Naive B cell (primary cell): ENCODE measurements at regions not wholly inside any gene's neighbourhood (a gene's known extent, or its start where the extent isn't known, plus 50 kb on each side); places are given as distances from the start of the nearest gene placed in this dataset.
"Not testable (repeated sequence)": the region's sequence is repeated elsewhere in the genome, so short reads cannot be mapped to it uniquely, and the experiment has no call there.

Source experiments
- ATAC-seq, 2 donors: fragments of 150-1000 bp; cut with Tn5 transposase; 2 replicates each; pipeline ENCODE4 v1.10.0; 2021; ENCODE audit warnings: low read depth in 2 of 2, mild to moderate bottlenecking in 2 of 2, moderate library complexity in 2 of 2
- DNase-seq: peaks from one replicate; pipeline ENCODE4 v3.0.0; 2022
- H3K27ac Mint-ChIP-seq, 6 donors: one replicate each; pipeline ENCODE4 v1.8.0; 2020 to 2022; ENCODE audit warnings: mild to moderate bottlenecking in 6 of 6, mixed read lengths in 6 of 6, moderate library complexity in 5 of 6, inconsistent platforms in 2 of 6
- H3K27me3 Mint-ChIP-seq, 3 donors: one replicate each; pipeline ENCODE4 v1.8.0; 2021 to 2022; ENCODE audit warnings: mixed read lengths in 3 of 3, mild to moderate bottlenecking in 1 of 3
- H3K36me3 Mint-ChIP-seq, 2 donors: one replicate each; pipeline ENCODE4 v1.8.0; 2020 to 2022; ENCODE audit warnings: mixed read lengths in 2 of 2, inconsistent platforms in 1 of 2, mild to moderate bottlenecking in 1 of 2
- H3K4me1 Mint-ChIP-seq, 3 donors: one replicate each; pipeline ENCODE4 v1.8.0; 2020 to 2022; ENCODE audit warnings: mixed read lengths in 3 of 3, inconsistent platforms in 1 of 3, mild to moderate bottlenecking in 1 of 3, moderate library complexity in 1 of 3
- H3K4me3 Mint-ChIP-seq, 8 donors: one replicate each; pipeline ENCODE4 v1.8.0; 2020 to 2022; ENCODE audit warnings: mild to moderate bottlenecking in 8 of 8, mixed read lengths in 8 of 8, moderate library complexity in 8 of 8, inconsistent platforms in 2 of 8
- H3K9me3 Mint-ChIP-seq, 7 donors: one replicate each; pipeline ENCODE4 v1.8.0; 2020 to 2022; ENCODE audit warnings: mixed read lengths in 7 of 7, mild to moderate bottlenecking in 5 of 7, inconsistent platforms in 2 of 7, moderate library complexity in 1 of 7

- not testable (repeated sequence) for H3K36me3 Mint-ChIP-seq, H3K4me1 Mint-ChIP-seq, H3K27me3 Mint-ChIP-seq, H3K4me3 Mint-ChIP-seq, H3K9me3 Mint-ChIP-seq, DNase-seq, H3K27ac Mint-ChIP-seq, ATAC-seq
These were observed 52.9 kb downstream of the CDY2A start for GRCh38 chrY:18078452-18078851.

- not testable (repeated sequence) for H3K27ac Mint-ChIP-seq, DNase-seq, H3K9me3 Mint-ChIP-seq, H3K4me1 Mint-ChIP-seq, H3K4me3 Mint-ChIP-seq, ATAC-seq, H3K36me3 Mint-ChIP-seq, H3K27me3 Mint-ChIP-seq
These were observed 60.3 kb downstream of the CDY2A start for GRCh38 chrY:18085910-18086309.

GRCh38 chrY:18086361-18086977 is 60.9 kb downstream of the CDY2A start:
- H3K36me3 Mint-ChIP-seq, ATAC-seq, H3K27ac Mint-ChIP-seq, DNase-seq, H3K9me3 Mint-ChIP-seq, H3K4me3 Mint-ChIP-seq, H3K27me3 Mint-ChIP-seq, H3K4me1 Mint-ChIP-seq: not testable (repeated sequence)

GRCh38 chrY:18087943-18088655 is 62.5 kb downstream of the CDY2A start:
- not testable (repeated sequence) for H3K4me3 Mint-ChIP-seq, ATAC-seq, H3K9me3 Mint-ChIP-seq, DNase-seq, H3K36me3 Mint-ChIP-seq, H3K4me1 Mint-ChIP-seq, H3K27ac Mint-ChIP-seq, H3K27me3 Mint-ChIP-seq

DNA sequence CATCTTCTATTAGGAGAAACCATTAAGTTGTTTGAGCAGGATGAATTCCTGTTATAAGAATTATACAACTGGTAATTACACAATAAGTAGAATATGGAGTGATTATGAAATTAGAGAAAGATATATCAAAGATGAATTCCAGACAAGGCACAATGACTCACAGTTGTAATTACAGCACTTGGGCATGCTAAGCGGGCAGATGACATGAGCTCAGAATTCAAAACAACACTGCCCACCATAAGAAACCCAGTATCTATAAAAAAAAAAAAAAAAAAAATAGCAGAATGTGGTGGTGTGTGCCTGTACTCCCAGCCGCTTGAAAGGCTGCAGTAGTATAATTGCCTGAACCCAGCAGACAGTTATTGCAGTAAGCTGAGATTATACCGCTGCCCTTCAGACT is 67.4 kb downstream of the CDY2A start:
- not testable (repeated sequence) for H3K36me3 Mint-ChIP-seq, ATAC-seq, H3K9me3 Mint-ChIP-seq, DNase-seq, H3K27ac Mint-ChIP-seq, H3K4me1 Mint-ChIP-seq, H3K4me3 Mint-ChIP-seq, H3K27me3 Mint-ChIP-seq

DNA sequence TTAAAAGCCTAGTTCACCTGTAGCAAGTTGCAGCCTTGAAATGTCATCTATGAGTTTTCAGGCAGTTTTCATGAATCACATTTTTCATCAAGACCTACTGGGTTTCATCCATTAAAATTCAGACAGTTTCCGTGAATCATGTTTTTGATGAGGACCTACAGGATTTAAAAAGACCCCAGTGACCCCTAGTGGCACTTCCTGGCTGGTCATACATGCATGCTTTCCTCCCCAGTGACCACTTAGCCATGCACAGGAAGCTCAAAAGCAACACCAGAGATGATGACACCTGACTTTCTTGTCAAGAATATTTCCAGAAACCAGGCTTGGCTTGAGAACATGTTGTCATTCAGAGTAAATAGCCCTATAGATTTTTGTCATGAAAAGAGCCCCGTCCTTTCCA is 80.1 kb downstream of the CDY2A start:
- H3K27me3 Mint-ChIP-seq, ATAC-seq, H3K36me3 Mint-ChIP-seq, H3K27ac Mint-ChIP-seq, H3K4me1 Mint-ChIP-seq, H3K9me3 Mint-ChIP-seq, DNase-seq, H3K4me3 Mint-ChIP-seq: not testable (repeated sequence)

DNA sequence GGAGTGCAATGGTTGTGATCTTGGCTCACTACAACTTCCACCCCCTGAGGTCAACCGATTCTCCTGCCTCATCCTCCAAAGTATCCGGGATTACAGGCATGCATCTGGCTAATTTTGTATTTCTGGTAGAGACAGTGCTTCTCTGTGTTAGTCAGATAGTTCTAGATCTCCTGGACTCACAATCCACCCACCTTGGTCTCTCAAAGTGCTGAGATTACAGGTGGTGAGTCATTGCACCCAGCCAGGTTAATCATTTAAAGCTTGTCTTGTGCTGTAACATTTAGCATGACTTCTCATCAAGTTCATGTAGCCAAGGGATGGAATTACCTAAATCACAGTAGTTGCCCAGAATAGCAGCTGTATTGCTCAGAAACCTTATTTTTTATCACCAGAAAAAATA is 92.8 kb downstream of the CDY2A start:
- not testable (repeated sequence) for H3K9me3 Mint-ChIP-seq, ATAC-seq, H3K36me3 Mint-ChIP-seq, DNase-seq, H3K4me1 Mint-ChIP-seq, H3K4me3 Mint-ChIP-seq, H3K27ac Mint-ChIP-seq, H3K27me3 Mint-ChIP-seq

GRCh38 chrY:18137718-18138117 is 112.1 kb downstream of the CDY2A start:
- H3K36me3 Mint-ChIP-seq, DNase-seq, H3K27me3 Mint-ChIP-seq, H3K27ac Mint-ChIP-seq, ATAC-seq, H3K4me3 Mint-ChIP-seq, H3K4me1 Mint-ChIP-seq, H3K9me3 Mint-ChIP-seq: not testable (repeated sequence)

DNA sequence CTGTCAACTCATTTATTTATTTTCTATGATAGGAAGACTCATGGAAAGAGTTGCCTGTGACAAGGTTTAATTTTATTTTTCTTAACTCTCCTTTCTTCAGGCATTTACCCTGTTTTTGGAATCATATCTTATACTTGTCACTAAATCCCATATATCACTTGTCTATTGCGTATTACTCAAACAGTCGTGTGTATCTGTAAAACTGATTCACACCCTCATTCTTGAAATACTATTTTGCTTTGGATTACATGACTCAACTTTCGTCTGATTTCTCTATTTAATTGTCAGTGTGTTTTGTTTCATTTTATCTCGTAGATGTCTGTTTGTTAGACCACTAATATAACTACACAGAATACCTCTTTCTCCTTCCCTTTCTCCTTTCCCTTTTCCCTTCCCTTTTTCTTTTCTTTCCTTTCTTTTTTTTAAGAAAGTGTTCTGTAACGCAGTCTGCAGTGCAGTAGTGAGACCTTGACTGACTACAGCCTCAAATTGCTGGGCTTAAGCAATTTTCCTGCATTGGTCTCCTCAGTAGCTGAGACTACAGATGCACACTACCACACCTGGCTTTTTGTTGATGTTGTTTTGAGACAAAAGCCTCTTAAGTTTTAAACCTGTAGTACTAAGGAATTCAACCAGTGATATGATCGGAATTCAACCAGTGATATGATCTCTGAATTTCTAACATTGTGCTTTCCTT is 113.9 kb downstream of the CDY2A start:
- not testable (repeated sequence) for H3K36me3 Mint-ChIP-seq, H3K27me3 Mint-ChIP-seq, H3K27ac Mint-ChIP-seq

DNA sequence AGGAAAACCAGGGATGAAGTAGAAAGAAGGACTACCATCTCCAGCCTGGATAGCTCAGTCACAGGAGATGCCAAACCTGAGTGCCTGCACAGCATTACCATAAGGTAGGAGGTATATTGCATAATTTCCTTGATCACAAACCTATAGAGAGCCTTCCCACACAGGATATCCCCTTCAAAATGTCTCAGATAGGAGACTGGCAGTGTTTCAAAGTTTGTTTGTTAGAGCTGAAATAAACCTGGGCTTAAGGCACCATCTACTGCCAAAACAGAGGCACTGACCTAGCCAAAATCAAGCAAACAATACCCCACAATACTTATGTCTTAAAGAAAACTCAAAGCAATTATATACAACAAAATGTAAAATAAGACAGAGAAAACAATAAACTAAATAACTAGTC is 120.8 kb downstream of the CDY2A start:
- not testable (repeated sequence) for H3K36me3 Mint-ChIP-seq

More for the DNA sequence above, 113.9 kb downstream of the CDY2A start:
- DNase-seq, H3K9me3 Mint-ChIP-seq, ATAC-seq, H3K4me1 Mint-ChIP-seq, H3K4me3 Mint-ChIP-seq: not testable (repeated sequence)

DNA sequence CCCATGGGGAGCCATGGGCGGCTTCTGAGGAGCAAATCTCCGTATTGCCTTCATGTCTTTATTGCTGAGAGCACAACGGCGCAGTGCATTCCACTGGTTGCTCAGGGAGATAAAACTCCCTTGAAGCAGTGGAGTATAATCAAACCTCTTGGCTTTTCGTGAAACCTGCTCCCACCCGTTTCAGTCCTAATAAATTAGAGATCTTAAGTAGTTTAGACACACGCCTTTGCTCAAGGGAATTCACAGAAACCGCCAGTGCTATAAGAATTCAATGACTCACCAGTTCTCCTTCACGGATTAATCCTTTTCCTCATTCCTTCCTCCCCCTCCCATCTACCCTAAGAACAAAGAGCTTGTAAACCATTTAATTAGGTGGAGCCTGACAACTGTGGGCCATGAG is 127.0 kb downstream of the CDY2A start:
- H3K27ac Mint-ChIP-seq, DNase-seq, H3K4me1 Mint-ChIP-seq, H3K27me3 Mint-ChIP-seq, H3K36me3 Mint-ChIP-seq, H3K9me3 Mint-ChIP-seq, H3K4me3 Mint-ChIP-seq, ATAC-seq: not testable (repeated sequence)

More for the DNA sequence above, 120.8 kb downstream of the CDY2A start:
- H3K27me3 Mint-ChIP-seq, H3K9me3 Mint-ChIP-seq, DNase-seq, ATAC-seq, H3K4me1 Mint-ChIP-seq, H3K27ac Mint-ChIP-seq, H3K4me3 Mint-ChIP-seq: not testable (repeated sequence)

- ATAC-seq, H3K27me3 Mint-ChIP-seq, H3K27ac Mint-ChIP-seq, H3K4me1 Mint-ChIP-seq, H3K4me3 Mint-ChIP-seq, H3K36me3 Mint-ChIP-seq, DNase-seq, H3K9me3 Mint-ChIP-seq: not testable (repeated sequence)
These were observed 140.2 kb downstream of the CDY2A start for GRCh38 chrY:18165738-18166137.

DNA sequence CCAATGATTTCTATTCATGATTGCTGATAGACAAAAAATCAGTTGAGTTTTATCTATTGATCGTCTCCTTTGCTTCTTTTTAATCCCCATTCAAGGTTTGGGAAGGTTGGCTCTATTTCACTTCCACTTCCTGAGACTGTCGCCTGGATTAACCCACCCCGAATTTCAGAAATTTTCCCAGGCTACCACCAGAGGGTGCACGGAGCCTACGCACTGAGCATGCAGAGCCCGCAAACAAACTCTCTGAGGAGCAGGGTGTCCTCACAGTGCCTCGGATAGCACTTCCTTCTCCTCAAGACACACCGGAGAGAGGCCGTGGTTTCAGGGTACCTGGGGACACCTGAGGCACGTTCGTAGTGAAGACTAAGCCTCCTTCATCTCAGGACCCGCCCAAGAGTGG is 150.5 kb downstream of the CDY2A start:
- not testable (repeated sequence) for H3K4me1 Mint-ChIP-seq, H3K9me3 Mint-ChIP-seq, H3K36me3 Mint-ChIP-seq, H3K27me3 Mint-ChIP-seq, H3K4me3 Mint-ChIP-seq, DNase-seq, H3K27ac Mint-ChIP-seq
- peak in 1 of 2 donors; percentile 39 for ATAC-seq

- H3K36me3 Mint-ChIP-seq, H3K4me3 Mint-ChIP-seq, ATAC-seq, H3K9me3 Mint-ChIP-seq, H3K27me3 Mint-ChIP-seq, H3K27ac Mint-ChIP-seq, DNase-seq, H3K4me1 Mint-ChIP-seq: not testable (repeated sequence)
These were observed 163.5 kb downstream of the CDY2A start for GRCh38 chrY:18188982-18189683.
